ENCODE measurements at regions not wholly inside any gene's neighbourhood (a gene's known extent, or its start where the extent isn't known, plus 50 kb on each side); places are given as distances from the start of the nearest gene placed in this dataset.
"Not testable (repeated sequence)": the region's sequence is repeated elsewhere in the genome, so short reads cannot be mapped to it uniquely, and the experiment has no call there.

GRCh38 chr20:53857723-53858236 lies 212.6 kb downstream of the BCAS1 start:
- no peak for DNase-seq (ENCODE audit: low read depth)
- no peak overlapping the region for H3K4me3 ChIP-seq (ENCODE audit: low read length)
- TF ChIP-seq CTCF (IDR thresholded peaks at IDR 0.05; ENCODE audit: insufficient read depth, low read depth, low read length, missing control alignments): no peak

DNA sequence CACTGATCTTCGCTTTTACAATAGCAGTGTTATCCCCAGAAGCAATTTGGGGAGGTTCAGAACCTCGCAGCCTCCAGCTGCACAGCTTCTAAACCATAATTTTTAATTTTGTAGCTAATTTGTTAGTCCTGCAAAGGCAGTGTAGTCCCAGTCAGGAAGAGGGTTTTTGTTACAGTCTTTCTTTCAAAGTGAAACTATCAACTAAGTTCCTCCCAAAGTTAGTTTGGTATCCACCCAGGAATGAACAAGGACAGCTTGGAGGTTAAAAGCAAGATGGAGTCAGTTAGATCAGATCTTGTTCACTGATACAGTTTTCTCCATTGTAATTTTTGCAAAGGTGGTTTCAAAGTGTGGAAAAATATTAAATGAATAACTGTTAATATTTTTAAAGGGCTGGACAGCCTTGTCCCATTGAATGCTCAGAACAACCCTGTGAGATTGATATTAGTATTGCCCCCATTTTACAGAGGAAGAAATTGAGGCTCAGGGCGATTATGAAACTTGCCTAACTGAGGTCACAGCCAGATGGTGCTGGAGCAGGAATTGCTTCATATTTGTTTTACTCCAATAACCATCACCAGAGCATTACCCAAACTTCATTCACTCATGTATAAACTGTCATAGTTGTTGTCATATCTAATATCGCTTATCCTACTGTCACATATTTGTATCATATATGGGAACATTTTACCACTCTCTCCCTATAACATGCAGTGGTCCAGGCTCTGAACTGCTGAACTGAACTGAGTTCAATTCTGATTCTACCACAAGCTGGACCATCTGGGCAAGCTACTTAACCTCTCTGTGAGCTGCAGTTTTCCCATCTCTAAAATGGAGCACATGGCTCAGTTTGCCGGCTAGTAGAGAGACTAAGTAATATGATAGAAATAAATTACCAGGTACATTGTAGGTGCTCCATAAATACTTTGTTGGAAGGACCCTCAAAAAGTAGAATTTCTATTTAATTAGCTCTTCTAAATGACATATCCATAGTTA lies 213.8 kb downstream of the BCAS1 start:
- DNase-seq (ENCODE audit: low read depth): no peak
- no peak overlapping the region for H3K4me3 ChIP-seq (ENCODE audit: low read length)
- no peak for TF ChIP-seq CTCF (IDR thresholded peaks at IDR 0.05; ENCODE audit: insufficient read depth, low read depth, low read length, missing control alignments)

DNA sequence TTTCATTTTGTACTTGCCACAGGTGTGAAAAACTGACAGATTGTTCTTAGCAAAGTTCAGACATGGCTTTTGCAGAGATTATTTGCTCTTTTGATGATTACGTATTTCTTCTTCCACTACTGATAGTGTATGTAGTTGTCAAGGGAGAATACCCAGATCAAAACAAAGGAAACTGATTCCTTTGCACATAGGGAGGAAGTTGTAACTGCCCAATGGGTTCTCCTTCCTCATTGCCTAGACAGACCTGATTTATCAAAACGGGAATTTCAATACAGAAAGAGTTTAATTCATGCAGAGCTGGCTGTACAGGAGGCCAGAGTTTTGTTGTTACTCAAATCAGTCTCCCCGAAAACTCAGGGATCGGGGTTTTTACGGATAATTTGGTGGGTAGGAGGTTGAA lies 214.7 kb downstream of the BCAS1 start:
- TF ChIP-seq CTCF (IDR thresholded peaks at IDR 0.05; ENCODE audit: insufficient read depth, low read depth, low read length, missing control alignments): no peak
- no peak overlapping the region for H3K4me3 ChIP-seq (ENCODE audit: low read length)
- no peak for DNase-seq (ENCODE audit: low read depth)

DNA sequence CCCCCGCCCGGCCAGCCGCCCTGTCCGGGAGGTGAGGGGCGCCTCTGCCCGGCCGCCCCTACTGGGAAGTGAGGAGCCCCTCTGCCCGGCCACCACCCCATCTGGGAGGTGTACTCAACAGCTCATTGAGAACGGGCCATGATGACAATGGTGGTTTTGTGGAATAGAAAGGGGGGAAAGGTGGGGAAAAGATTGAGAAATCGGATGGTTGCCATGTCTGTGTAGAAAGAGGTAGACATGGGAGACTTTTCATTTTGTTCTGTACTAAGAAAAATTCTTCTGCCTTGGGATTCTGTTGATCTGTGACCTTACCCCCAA lies 215.8 kb downstream of the BCAS1 start:
- not testable (repeated sequence) for DNase-seq (ENCODE audit: low read depth); H3K4me3 ChIP-seq (ENCODE audit: low read length)

DNA sequence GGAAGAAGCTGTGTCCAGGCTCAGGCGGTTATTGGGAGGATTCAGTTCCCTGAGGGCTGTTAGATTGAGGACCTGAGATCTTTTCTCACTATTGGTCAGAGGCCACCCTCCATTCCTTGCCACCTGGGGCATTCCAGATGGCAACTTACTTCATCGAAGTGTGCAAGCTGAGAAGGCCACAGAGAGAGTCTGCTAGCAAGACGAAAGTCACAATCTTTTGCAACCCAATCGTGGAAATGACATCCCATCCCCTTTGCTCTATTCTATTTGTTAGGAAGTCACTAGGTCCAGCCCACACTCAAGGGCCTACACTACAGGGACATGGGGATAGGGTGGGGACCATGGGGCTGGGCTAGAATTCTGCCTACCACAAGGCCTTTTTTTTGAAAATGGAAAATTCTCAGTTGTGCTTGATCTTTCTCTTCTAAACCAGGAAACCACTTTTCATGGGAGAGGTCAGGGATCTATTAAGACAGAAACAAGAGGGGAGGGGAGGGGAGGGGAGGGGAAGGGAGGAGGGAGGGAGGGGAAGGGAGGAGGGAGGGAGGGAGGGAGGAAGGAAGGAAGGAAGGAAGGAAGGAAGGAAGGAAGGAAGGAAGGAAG lies 217.2 kb downstream of the BCAS1 start:
- no peak for TF ChIP-seq CTCF (IDR thresholded peaks at IDR 0.05; ENCODE audit: insufficient read depth, low read depth, low read length, missing control alignments)
- no peak overlapping the region for H3K4me3 ChIP-seq (ENCODE audit: low read length)
- no peak for DNase-seq (ENCODE audit: low read depth)

- no peak for DNase-seq (ENCODE audit: low read depth)
- no peak for TF ChIP-seq CTCF (IDR thresholded peaks at IDR 0.05; ENCODE audit: insufficient read depth, low read depth, low read length, missing control alignments)
- no peak overlapping the region for H3K4me3 ChIP-seq (ENCODE audit: low read length)
These were observed 217.7 kb downstream of the BCAS1 start for GRCh38 chr20:53852691-53853090.

- no peak overlapping the region for H3K4me3 ChIP-seq (ENCODE audit: low read length)
- no peak for DNase-seq (ENCODE audit: low read depth)
- TF ChIP-seq CTCF (IDR thresholded peaks at IDR 0.05; ENCODE audit: insufficient read depth, low read depth, low read length, missing control alignments): no peak
These were observed 218.4 kb downstream of the BCAS1 start for GRCh38 chr20:53852014-53852413.
